GM10266 (cell line): ENCODE measurements at regions not wholly inside any gene's neighbourhood (a gene's known extent, or its start where the extent isn't known, plus 50 kb on each side); places are given as distances from the start of the nearest gene placed in this dataset.

Experiments
- DNase-seq: peaks from one replicate; pipeline ENCODE4 v3.0.0; 2012; ENCODE audit errors: extremely low spot score
- CTCF ChIP-seq: IDR thresholded peaks from 2 replicates; pipeline ENCODE4 v1.5.1; 2012; ENCODE audit warnings: mild to moderate bottlenecking, low read depth; ENCODE audit not compliant: control insufficient read depth, insufficient read depth; ENCODE audit errors: missing control alignments

- no peak for TF ChIP-seq CTCF
These were observed 76.4 kb upstream of the C1GALT1 start for GRCh38 chr7:7105800-7106582.

GRCh38 chr7:7108931-7109330 is 73.4 kb upstream of the C1GALT1 start:
- DNase-seq = no peak

More at GRCh38 chr7:7105800-7106582, 76.4 kb upstream of the C1GALT1 start:
- no peak for DNase-seq

GRCh38 chr7:7109934-7110333 is 72.4 kb upstream of the C1GALT1 start:
- no peak for TF ChIP-seq CTCF
- DNase-seq = no peak

More at GRCh38 chr7:7108931-7109330, 73.4 kb upstream of the C1GALT1 start:
- no peak for TF ChIP-seq CTCF

GRCh38 chr7:7110706-7111105 is 71.6 kb upstream of the C1GALT1 start:
- TF ChIP-seq CTCF = no peak
- DNase-seq = no peak

GRCh38 chr7:7112868-7113267 is 69.5 kb upstream of the C1GALT1 start:
- DNase-seq = no peak

GRCh38 chr7:7114575-7115291 is 67.6 kb upstream of the C1GALT1 start:
- DNase-seq = no peak
- no peak for TF ChIP-seq CTCF

More at GRCh38 chr7:7112868-7113267, 69.5 kb upstream of the C1GALT1 start:
- no peak for TF ChIP-seq CTCF

GRCh38 chr7:7117935-7118586 is 64.3 kb upstream of the C1GALT1 start:
- no peak for TF ChIP-seq CTCF
- DNase-seq = no peak
